GM12892 (cell line): ENCODE measurements at regions not wholly inside any gene's neighbourhood (a gene's known extent, or its start where the extent isn't known, plus 50 kb on each side); places are given as distances from the start of the nearest gene placed in this dataset.

ENCODE experiments used
- POLR2A ChIP-seq: IDR thresholded peaks from 2 replicates; pipeline ENCODE4 v1.6.1; 2011; ENCODE audit warnings: low read depth, low read length, control low read depth
- POLR2AphosphoS5 ChIP-seq: IDR thresholded peaks from 2 replicates; pipeline ENCODE4 v1.6.1; 2011; ENCODE audit warnings: low read depth, low read length, control low read depth
- TAF1 ChIP-seq: IDR thresholded peaks from 2 replicates; pipeline ENCODE4 v1.6.1; 2011; ENCODE audit warnings: low read depth, mild to moderate bottlenecking, control low read depth, low read length, borderline replicate concordance

DNA sequence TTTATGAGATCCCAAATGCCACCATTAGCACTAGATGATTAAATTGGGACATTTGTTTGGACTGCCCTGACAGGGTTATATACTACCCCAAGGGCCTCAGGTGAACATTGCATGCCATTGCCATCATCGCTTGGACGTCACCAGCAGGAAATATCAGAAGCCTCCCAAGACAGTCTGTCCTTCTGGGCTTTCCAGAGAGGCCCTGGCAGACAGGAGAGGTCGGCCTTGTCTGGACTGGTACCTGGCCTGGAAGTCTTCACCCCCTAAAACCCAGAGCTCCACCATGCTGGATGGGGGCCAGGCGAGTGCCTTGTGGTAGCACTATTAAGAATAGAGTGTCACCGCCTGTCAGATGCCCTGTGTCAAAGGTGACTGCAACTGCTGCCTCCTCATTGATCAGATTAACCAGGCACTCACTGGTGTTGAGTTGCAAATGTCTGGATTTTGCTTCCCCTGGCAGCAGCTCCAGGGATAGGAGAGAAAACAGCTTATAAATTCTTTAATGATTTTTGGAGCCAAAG is 324.1 kb upstream of the RASGRP1 start:
- TF ChIP-seq POLR2A (no peak), POLR2AphosphoS5 (no peak), TAF1 (no peak)
